Activated gamma-delta T cell treated with Interleukin-2 at 50 U/mL for 16 hours (primary cell): ENCODE measurements at regions not wholly inside any gene's neighbourhood (a gene's known extent, or its start where the extent isn't known, plus 50 kb on each side); places are given as distances from the start of the nearest gene placed in this dataset.
"Not testable (repeated sequence)": the region's sequence is repeated elsewhere in the genome, so short reads cannot be mapped to it uniquely, and the experiment has no call there.

Source experiments
- DNase-seq: peaks from one replicate; pipeline ENCODE4 v3.0.0-alpha.2; 2020

DNA sequence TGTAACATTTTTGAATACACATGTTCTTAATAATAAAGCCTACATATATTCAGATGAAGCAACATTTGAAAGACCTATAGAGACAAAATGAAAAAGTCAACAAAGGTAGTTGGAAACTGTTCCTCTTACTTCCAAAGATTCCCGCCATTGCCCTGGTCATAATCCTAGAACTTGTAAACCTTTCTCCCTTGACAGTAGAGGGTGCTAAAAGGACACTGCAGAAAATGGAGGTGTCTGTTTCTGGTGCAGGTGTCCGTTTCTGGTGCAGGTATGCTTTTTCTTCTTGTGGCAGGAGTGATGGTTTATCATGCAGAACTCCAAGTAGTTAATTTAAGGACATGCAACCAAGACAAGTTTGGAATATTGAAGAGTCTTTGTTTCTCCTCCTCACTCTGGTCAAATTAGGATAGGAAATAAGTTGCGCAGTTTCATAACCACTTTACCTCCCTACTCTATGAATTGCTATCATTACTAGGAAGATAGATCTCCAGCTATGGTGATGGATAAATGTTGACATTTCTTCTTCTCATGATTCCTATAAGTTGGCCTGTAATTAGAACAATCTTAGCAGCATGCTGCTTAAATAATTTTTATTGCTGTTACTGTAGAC, 56.0 kb upstream of the FAM174A start:
- DNase-seq = no peak

DNA sequence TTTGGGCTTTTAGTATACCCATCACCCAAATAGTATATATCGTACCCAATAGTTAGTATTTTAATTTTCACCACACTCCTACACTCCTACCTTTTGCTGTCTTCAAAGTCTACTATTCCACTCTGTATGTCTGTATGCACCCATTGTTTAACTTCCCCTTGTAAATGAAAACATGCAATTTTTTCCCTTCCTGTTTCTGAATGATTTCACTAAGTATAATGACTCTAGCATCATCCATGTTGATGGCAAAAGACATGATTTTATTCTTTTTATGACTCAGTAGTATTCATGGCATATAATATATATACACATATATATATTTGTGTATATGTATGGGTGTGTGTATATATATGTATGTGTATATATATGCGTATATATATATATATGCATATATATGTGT, 63.1 kb upstream of the FAM174A start:
- DNase-seq = no peak

DNA sequence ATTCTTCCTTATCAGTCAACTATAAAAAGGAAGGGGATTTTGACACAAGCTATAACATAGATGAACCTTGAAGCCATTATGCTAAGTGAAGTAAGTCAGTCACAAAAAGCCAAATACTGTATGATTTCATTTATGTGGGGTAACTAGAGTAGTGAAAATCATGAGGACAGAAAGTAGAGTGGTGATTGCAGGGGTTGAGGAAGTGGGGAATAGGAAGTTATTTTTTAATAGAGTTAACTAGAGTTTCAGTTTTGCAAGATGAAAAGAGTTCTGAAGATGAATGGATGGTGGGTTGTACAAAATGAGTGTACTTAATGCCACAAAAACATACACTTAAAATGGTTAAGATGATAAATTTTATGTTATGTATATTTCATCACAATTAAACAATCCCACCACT, 65.4 kb upstream of the FAM174A start:
- DNase-seq = no peak

DNA sequence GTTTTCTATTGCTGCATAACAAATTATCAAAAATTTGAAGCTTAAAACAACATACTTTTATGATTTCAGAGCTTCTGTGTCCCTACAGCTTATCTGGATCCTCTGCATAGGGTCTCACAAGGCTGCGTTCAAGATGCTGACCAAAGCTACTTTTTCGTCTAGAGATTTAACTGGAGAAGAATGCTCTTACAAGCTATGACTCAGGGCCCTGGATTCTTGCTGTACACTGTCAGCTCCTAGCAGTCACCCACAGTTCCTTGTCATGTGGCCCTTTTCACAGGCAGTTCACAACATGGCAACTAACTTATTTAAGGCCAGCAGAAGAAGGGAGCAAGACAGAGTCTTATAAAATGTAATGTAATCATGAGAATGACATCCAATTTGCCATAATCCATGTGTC, 70.8 kb upstream of the FAM174A start:
- DNase-seq = no peak

DNA sequence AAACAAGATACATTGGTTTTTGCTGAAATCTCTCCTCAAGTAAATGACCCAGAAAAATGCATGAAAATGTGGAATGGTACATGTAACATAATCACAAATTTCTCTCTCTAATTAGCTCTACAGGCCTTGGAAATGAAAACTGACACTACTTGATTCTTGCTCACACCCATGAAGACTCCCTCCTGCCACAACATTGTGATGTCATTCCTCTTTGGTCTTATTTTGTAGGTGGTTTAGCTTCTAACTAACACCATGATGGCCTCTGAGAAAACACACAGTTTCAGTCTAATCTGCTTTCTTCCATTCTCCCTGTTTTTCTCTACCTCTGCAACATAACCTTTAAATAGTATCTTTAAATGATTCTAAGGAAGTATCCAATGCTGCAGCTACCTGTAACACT, 78.6 kb upstream of the FAM174A start:
- no peak for DNase-seq

DNA sequence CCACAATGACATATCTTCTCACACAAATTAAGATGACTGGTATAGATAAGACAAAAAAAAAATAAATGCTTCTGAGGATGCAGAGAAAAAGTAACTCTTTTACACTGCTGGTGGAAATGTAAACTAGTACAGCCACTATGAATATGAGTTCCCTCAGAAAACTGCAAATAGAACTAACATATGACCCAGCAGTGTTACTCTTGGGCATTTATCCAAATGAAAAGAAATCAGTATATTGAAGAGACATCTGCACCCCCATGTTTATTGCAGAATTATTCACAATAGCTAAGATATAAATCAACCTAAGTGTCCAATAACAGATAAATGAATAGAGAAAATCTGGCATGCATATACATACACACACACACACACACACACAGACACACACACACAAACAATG, 83.0 kb upstream of the FAM174A start:
- DNase-seq = no peak

DNA sequence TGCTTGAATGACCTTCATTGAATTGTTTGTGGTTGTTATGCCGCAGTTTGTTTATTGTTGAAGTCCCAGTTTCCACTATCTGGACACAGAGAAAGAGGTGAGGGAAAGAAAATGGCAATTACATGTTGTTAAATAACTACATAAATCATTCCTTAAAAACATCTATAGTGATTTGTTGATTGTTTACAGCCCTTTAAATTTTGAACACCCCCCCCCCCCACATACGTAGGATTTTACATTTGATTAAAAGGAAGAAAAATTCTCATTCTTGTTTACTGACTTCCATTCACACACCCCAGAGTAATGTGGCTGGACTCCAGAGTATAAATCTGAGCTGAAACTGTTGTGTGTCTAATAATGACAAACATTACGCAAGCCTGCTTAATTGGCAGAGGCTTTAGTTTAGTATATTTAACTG, 87.1 kb upstream of the FAM174A start:
- DNase-seq = no peak

DNA sequence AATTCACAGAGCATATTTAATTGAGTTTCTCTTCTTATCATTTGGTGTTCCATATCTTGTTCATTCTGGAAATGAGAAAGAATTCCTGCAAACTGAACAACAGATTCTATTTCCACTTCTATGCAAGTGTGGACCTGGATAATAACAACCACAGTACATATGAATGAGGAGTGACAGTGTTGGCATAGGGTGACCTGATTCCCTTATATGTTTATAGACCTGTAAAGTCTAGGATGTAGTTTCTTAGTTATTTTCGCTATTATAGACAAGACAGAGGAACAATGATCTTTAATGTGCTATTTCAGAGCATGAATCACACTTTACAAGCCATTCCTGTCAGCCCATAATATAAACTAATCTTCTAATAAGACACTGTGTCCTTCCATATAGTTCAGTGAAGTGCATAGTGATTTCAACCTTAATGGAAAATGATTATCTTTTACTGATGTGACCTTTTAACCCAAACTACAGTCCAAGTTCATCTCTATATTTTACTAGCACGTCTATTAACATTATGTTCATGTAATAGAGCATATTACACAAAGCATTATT, 88.2 kb upstream of the FAM174A start:
- no peak for DNase-seq

DNA sequence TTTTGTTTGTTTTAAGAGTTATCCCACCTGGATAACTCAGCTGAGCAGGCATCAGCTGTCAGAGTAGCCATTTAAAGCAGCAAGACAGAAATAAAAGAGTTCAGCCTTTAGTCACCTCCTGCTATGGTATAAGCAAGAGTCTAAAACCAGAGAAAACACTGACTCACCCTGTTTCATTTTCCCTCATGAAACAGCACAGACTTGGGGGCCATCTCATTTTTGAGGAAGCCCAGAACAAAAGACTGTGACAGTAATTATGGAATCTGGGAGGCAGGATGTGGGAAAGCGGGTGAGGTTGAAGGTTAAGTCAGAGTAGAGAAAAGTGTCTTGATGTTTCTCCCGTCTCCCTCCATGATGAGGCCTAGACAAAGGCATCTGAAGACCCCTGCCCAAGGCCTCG, 90.2 kb upstream of the FAM174A start:
- DNase-seq = no peak

DNA sequence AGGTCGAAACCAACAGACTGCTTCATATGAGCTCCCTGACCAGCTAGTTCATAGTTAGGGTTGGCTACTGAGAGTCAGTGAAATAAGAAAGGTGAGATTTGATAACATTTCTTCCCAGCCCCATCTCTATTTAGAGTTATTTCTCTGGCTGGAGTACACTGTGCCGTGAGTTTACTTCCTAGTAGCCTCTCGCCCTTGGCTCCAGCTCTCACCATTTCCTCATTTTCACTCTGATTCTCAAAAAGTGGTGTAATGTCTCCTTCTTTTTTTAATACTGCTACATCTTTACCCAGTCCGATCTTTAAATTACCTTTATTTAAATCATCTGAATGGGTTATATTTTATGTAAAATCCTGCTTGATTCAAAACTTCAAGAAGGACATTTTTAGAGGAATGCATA, 100.4 kb upstream of the FAM174A start:
- DNase-seq = no peak

DNA sequence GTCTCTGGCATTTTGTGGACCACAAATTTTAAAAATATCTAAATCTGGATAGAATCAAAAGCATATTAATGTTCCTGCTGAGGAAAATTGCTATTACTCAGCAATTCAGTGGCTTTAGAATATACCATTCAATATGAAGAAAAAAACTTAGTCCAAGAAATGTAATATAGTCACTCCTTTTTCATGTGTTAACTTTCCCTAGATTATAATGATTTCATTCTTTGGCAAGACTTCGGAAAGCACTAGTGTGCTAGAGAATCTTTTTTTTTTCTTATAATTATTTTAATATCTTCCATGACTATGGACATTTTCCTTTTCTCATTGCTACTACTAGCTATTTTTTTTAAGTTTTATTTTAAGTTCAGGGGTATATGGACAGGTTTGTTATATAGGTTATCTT, 102.4 kb upstream of the FAM174A start:
- no peak for DNase-seq

DNA sequence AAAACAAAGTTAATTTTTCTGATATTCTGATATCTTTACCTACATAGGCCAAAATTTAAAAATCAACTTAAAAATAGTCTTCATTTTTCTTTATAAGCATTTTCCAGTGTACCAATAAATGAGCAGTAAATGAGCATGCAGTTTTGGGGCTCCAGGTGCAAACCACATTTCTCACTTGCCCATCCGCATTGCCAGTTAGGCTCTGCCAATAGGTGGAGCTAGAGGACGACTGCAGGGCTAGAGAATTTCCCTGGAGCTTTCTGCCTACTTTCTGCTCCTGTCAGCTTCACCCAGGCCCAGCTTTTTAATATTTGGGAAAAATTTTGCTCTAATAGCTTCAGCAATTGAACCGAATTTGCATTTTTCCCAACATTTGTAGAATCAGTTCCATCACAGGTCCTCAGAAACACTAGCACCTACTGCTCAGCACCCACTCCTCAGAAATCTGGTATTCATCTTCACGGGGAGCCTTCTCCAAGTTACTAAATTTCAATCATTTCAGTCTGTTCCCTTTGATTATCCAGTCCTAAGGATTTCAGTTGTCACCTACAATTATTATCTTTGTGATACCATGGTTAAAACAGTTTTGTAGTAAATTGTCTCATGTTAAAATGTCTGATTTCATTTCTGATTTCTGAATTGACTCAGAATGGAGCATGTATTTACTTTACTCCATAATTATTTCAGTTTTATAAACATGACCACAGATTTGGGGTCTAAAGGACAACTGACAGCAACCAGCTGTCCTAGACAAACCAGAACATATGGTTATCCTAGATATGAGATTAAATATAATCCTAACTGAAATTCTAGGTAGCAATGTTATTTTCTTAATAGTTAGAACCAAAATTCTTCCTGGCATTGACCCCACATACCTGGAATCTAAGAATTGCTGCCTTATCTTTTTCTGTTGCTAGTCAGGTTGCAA, 104.6 kb upstream of the FAM174A start:
- peak; percentile 29 for DNase-seq

DNA sequence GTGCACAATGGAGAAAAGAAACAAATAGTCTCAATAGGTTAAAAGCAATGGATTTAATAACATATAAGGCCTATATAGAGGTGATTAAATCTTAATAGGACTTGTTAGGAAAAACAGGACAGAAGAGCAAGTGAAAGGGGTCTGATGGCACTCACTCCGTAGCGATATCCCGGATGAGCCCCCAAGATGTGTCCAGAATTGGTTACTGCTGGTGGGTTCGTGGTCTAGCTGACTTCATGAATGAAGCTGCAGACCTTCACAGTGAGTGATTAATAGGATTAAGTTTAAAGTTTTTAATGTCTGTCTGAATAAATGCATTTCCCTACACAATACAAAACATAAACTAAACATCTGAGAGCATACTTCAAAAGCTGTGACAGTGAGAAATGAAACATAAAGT, 110.4 kb upstream of the FAM174A start:
- no peak for DNase-seq

DNA sequence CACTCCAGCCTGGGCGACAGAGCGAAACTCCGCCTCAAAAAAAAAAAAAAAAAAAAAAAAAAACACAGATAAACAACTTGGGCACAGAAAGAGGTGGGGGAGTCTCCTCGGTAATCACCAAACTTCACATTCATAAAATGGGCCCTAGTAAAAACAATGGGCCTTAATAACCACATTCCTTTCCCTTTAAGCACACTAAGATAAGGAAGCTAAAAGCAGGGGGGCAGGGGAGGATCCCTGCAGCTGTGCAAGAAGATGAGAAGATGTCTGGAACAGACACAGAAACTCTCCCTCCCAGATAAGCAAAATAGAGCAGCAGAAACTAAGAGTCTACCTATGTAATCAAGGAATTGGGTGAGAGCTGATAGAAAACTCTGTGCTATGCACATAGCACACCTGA, 111.2 kb upstream of the FAM174A start:
- DNase-seq = no peak

DNA sequence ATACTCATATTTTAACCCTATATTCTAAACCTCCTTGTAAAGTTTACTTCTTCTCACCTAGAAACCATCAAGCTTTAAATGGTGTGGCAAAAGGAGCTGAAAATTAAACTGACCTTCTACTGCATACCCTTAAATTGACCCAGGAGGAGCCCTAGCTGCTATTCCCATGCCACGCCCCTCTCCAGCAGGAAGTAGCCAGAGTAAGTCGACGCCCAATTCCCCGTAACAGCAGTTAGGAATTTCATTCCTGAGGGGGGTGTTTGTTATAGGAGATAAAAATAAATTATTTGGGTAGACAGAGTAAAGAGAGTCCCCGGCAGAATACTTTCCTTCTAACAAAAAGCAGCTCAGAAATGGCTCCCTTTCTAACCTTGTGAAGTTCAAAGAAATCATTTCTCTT, 111.8 kb upstream of the FAM174A start:
- no peak for DNase-seq

DNA sequence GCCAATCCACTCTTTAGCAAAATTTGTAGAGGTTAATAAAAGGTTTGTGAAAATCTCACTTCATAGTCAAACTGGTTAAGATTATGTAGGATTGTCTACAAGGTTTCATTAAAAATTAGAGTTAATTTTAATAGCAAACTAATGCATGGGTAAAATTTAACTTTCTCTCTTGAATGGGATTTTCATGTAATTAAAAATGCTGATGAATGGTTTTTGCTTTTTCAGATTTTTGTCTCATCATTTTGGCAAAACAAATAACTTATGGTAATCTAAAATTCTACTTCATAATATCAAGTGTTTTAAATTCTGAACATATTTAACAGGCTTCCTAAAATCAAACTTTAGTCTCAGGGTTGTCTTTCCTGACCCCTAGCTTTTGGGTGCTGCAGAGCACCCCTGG, 113.8 kb upstream of the FAM174A start:
- DNase-seq = no peak

DNA sequence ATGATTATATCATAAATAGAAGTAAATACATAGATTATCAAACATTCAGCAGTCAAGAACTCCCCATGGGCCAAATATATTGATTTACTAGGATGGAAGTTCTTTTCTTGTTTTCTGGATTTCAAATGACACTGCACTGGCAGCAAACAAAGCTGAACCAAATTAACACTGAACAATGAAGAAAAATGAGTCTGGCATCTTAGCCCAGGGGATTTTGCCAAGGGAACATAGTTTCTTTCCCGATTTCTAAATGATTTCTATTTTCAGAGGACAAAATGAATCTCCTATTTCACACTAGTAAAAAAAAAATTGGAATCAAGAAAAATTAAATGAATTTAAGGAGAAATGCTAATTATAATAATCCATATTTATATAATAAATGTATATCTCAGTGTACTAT, 116.9 kb upstream of the FAM174A start:
- no peak for DNase-seq

DNA sequence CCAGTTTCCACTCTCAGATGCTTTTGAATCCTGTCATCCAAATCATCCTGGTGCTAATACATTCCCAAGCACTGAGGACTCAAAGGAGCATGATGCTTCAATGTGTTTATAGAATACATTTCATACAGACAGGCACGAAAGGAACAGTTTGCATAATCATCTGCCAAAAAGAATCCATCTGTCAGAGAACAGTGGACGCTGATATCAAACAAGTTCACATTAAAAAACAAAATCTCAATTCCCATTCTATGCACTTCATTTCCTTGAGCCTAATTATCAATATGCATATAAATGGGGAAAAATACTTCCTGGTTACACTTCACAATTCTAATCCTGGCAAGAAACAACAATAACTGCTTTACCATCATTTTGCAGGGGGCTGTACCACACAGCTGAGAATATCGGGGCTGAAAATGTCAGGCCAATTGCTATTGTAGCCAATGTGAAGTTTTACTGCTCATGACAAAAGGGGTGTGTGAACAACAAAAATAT, 125.5 kb upstream of the FAM174A start:
- DNase-seq = no peak

DNA sequence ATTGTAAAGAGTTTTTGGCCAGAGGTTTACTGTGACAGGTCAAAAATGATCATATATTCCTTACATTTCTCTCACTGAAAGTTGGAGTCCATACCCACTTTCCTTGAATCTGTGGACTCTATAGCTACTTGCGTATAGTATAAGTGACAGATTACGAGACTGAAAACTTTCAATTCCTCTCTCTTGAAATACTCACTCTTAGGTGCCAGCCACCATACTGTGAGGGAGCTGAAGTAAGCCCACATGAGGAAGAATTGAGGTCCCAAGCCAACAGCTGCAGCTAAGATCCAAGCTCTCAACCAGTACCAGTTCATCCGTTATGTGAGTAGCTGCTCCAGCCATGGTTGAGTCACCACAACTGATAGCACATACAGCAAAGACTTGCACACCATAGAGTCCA, 128.1 kb upstream of the FAM174A start:
- no peak for DNase-seq

DNA sequence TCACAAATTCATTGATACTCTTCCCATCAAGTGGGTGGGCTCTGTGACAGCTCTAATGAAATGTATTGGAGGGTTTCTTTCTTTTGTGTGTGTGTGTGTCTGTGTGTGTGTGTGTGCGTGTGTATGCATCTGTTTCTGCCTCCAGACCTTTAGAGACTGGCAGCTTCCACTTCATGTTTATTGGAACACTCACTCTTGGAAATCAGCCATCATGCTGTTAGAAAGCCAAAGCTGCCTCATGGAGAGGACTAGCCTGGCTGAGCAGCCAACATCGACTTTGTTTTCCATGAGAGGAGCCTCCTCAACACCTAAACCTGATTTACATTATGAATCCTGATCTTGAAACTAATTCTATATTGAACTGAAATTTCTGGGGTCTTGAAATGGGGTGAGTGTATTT, 128.5 kb upstream of the FAM174A start:
- no peak for DNase-seq

DNA sequence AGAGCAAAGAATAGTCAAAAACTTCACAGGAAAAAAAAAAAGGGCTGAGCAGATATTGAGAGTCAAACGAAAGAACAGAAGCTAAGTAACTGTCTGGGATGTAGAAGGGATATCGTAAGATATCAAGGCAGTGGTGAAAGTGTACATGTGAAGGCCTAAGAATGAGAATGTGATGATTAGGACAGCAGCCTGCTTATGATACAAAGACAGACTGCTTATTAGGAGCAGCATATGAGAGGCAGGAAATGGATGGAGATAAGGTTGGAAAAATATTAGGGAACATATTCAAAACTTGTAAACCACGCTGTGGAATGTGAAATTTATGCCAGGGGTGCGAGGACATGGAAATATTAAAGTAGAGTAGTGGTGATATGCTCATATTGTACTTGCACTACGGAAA, 133.1 kb upstream of the FAM174A start:
- no peak for DNase-seq

DNA sequence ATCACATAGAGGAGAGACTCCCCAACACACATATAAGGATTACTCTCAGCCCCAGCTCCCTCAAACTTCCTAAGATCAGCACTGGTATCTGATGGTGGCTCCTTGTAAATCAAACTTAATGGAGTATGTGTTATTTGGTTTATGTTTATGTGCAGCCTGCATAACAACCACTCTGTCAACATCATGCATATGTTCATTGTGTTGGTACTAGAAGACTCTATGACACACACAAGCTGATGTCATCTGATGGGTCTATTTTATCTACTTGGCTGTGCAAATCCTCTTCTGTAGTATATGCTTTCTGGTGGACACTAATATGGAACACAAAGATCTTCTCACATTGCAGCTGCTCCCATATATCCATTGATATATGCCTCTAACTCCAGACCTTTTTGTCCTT, 134.0 kb upstream of the FAM174A start:
- DNase-seq = no peak

DNA sequence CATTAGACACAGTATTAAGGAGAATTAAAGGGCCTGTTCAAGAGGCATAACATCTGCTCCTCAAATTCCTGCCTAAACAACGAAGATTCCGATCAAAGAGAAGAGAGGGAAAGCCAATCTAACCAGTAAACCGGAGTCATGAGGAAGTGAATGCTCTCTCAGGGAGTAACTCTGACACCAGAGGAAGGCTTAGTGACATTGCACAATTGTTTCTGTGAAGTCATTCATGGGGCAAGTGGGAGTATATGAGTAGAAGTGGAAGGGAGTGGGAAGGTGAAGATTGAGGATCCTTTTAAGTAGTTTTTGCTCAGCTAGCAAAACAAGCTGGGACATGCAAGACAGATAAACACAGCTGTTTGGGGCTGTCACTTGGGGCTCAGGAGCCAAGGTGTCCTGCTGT, 136.4 kb upstream of the FAM174A start:
- not testable (repeated sequence) for DNase-seq

DNA sequence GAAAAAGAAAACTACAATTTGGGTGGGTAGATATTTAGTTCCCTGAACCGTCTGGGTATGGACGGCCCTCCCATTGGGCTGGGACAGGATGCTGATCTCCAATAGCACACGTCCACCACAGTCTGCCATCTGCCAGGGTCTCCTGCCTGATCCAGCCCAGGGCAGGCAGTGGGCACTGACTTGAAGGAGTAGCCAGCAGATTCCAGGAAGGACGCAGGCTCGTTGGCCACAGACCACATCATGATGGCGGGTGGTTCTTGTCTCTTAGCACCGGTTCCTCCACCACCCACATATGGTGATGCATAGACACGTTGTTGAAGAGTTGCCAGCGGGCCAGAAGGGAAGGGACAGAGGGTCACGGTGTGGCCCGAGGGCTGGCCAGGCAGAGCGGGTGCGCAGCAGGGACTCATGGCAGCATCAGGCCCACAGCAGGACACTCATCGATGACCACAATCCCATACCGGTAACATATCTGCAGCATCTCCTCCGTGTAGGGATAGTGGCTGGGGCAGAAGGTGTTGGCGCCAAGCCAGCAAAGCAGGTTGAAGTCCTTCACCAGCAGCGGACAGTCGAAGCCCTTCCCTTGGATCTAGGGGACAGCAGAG, 155.8 kb upstream of the FAM174A start:
- DNase-seq = not testable (repeated sequence)
